Esophagus muscularis mucosa (tissue), 4 donors: ENCODE measurements at regions not wholly inside any gene's neighbourhood (a gene's known extent, or its start where the extent isn't known, plus 50 kb on each side); places are given as distances from the start of the nearest gene placed in this dataset.

ENCODE experiments used
- DNase-seq: peaks from one replicate; pipeline ENCODE4 v3.0.0-alpha.2; 2017; ENCODE audit errors: extremely low spot score
- H3K27ac ChIP-seq, 4 donors: fragments of 200-600 bp; sonication (generic); replicated peaks in 1 of 4; 1 replicate in 3 of 4; 2 replicates in 1 of 4; pipeline ENCODE4 v1.5.1; 2016 to 2019; ENCODE audit warnings: mild to moderate bottlenecking in 1 of 4
- H3K27me3 ChIP-seq, 4 donors: fragments of 200-600 bp; sonication (generic); one replicate each; pipeline versions ENCODE4 v1.5.1 to v1.6.0; 2016 to 2019
- H3K36me3 ChIP-seq, 4 donors: fragments of 200-600 bp; sonication (generic); one replicate each; pipeline ENCODE4 v1.5.1; 2016 to 2019
- H3K4me1 ChIP-seq, 4 donors: fragments of 200-600 bp; sonication (generic); one replicate each; pipeline ENCODE4 v1.5.1; 2016 to 2019
- H3K4me3 ChIP-seq, 4 donors: fragments of 200-600 bp; sonication (generic); 1 replicate in 2 of 4; 2 replicates in 2 of 4; pipeline ENCODE4 v1.5.1; 2016 to 2019; ENCODE audit warnings: mild to moderate bottlenecking in 4 of 4, moderate library complexity in 1 of 4
- H3K9me3 ChIP-seq, 4 donors: fragments of 200-600 bp; sonication (generic); 1 replicate in 3 of 4; 2 replicates in 1 of 4; pipeline ENCODE4 v1.5.1; 2016 to 2019
- EP300 ChIP-seq: sonication (generic); formaldehyde crosslinking; IDR thresholded peaks from one replicate; pipeline ENCODE4 v1.6.1; 2017; ENCODE audit warnings: antibody characterized with exemption
- POLR2A ChIP-seq: fragments of 450-650 bp; IDR thresholded peaks from one replicate; pipeline ENCODE4 v1.6.1; 2017; ENCODE audit warnings: antibody characterized with exemption, moderate library complexity, mild to moderate bottlenecking, low read depth
- POLR2AphosphoS5 ChIP-seq, 2 donors: sonication (generic); formaldehyde crosslinking; IDR thresholded peaks; one replicate each; pipeline ENCODE4 v1.6.1; 2017; ENCODE audit warnings: antibody characterized with exemption in 2 of 2
- WGBS: methylation state at CpG from one replicate; pipeline ENCODE4 v1.1.5; 2018; 5-methylcytosine and 5-hydroxymethylcytosine counted together
- intact Hi-C: fragments of 100-400 bp; cut with DNase I; formaldehyde crosslinking; loops from one replicate; pipeline ENCODE4 v1.15.1; 2023
- TF ChIP-seq, protein P1 (sequence below), 3 experiments: fragments of 200-600 bp in 2 of 3; fragments of 450-650 bp in 1 of 3; sonication (generic) in 2 of 3; IDR thresholded peaks; one replicate each; pipeline ENCODE4 v1.5.1; 2017 to 2019; ENCODE audit warnings: antibody characterized with exemption in 3 of 3, mild to moderate bottlenecking in 2 of 3, moderate library complexity in 1 of 3

DNA sequence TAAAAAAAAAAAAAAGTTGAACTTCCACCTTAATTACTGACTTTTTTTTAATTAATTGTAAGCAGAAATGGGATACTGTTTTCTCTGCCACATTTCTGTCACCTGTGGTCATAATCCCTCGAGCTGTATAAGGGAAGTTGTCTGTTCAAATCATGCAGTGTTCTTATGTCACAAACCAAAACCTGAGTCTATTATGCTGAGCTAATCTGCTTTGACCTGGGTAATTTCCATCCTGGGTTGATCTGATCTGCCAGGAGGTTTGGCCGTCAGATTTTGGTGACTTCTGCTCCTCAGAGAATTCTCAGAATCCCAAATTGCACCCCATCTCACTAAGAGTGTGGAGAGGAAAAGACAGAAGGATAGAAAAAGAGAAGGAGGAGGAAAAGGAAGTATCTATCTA lies 683.1 kb downstream of the KCTD8 start:
- no peak overlapping the region for H3K4me3 ChIP-seq
- no peak for DNase-seq
- no peaks in the 10 kb centered on the region for H3K4me1 ChIP-seq
- H3K27me3 ChIP-seq, result no peaks in the 10 kb centered on the region
- WGBS, result 86% methylated on average over 2 of the region's 2 CpGs
- H3K36me3 ChIP-seq, result no peaks in the 10 kb centered on the region
- no peak overlapping the region for H3K27ac ChIP-seq
- no peaks in the 10 kb centered on the region for H3K9me3 ChIP-seq
- no peak for TF ChIP-seq POLR2A
- TF ChIP-seq EP300, result no peak
- TF ChIP-seq, protein P1, sequence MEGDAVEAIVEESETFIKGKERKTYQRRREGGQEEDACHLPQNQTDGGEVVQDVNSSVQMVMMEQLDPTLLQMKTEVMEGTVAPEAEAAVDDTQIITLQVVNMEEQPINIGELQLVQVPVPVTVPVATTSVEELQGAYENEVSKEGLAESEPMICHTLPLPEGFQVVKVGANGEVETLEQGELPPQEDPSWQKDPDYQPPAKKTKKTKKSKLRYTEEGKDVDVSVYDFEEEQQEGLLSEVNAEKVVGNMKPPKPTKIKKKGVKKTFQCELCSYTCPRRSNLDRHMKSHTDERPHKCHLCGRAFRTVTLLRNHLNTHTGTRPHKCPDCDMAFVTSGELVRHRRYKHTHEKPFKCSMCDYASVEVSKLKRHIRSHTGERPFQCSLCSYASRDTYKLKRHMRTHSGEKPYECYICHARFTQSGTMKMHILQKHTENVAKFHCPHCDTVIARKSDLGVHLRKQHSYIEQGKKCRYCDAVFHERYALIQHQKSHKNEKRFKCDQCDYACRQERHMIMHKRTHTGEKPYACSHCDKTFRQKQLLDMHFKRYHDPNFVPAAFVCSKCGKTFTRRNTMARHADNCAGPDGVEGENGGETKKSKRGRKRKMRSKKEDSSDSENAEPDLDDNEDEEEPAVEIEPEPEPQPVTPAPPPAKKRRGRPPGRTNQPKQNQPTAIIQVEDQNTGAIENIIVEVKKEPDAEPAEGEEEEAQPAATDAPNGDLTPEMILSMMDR (IDR thresholded peaks at IDR 0.05), result no peak
- TF ChIP-seq POLR2AphosphoS5 (IDR thresholded peaks at IDR 0.05), result no peak
- intact Hi-C loops, result no loop called here

DNA sequence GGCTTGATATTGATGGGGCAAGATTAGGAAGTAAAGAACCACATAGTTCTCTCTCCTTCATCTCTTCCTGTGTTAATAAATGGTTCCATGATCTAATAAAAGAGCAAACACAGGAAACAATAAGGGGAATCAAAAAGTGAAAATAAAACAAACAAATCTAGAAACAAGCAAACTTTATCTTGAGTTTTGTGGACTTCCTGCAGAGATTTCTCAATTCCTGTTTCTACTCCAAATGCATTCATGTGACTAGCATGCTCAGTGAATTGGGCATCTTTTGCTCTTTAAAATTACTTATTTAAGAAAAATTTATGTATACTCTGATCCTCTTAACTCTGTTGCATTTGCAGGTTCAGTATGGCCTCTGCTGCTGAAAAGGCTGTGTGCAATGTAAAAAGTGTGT lies 682.0 kb downstream of the KCTD8 start:
- no peaks in the 10 kb centered on the region for H3K36me3 ChIP-seq
- no peak overlapping the region for H3K4me3 ChIP-seq
- intact Hi-C loops, result no loop called here
- H3K4me1 ChIP-seq, result no peaks in the 10 kb centered on the region
- H3K9me3 ChIP-seq, result no peaks in the 10 kb centered on the region
- no peak for DNase-seq
- H3K27ac ChIP-seq, result no peak overlapping the region
- no peaks in the 10 kb centered on the region for H3K27me3 ChIP-seq
- TF ChIP-seq POLR2A, result no peak
- TF ChIP-seq POLR2AphosphoS5 (IDR thresholded peaks at IDR 0.05), result no peak
- TF ChIP-seq, protein P1 (IDR thresholded peaks at IDR 0.05), result no peak
- no peak for TF ChIP-seq EP300

DNA sequence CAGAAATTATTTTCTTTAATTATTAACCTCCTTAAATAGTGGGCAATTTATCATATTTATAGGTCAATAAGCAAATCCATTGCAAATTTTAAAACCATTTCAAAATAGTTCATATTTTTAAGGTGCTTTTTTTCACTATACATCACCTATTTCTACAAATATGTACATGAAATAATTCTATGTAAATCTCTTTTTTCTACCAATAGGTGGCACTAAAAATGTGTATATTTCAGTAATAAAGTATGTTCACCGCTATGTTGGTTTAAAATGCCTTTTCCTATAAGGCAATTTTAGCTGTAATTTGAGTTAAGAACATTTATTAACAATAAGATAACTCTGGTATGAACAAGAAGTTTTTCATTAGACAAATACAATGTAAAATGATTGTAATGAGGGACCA lies 672.2 kb downstream of the KCTD8 start:
- TF ChIP-seq, protein P1 (IDR thresholded peaks at IDR 0.05), result peak in 1 of 3 experiments; percentile 3
- TF ChIP-seq POLR2A, result no peak
- DNase-seq, result no peak
- Histone ChIP-seq H3K4me3 (no peak overlapping the region), H3K27me3 (no peaks in the 10 kb centered on the region), H3K36me3 (no peaks in the 10 kb centered on the region), H3K9me3 (no peaks in the 10 kb centered on the region), H3K27ac (no peak overlapping the region), H3K4me1 (no peaks in the 10 kb centered on the region)
- intact Hi-C loops, result no loop called here
- 59% methylated on average over 1 of the region's 1 CpG for WGBS

DNA sequence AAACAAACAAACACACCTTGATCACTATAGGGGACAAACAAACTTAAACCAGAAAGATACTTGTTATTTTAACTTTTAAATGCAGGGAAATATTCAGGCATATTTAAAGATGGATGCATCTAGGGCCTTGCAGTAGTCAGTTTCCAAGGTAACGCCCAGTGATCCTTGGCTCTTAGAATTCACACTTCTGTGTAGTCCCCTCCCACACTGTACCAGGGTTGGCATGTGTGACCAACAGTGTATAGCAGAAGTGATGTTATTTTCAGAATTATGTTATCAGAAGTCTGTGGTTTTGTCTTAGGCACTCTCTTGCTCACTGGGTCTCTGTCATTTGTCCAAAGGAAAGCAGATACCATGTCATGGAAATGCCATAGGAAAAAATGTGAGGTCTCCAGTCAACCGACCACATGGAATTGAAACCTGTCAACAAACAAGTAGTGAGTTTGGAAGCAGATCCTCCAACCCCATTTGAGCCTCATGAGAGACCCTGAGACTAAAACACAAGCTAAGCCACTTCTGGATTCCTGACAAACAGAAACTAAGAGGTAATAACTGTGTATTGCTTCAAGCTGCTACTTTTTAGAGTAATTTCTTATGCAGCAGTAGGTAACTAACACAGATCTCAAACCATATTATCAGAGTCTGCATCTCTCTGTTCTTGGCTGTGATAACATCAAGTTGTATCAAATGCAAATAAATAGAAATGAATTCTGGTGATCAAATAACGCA lies 670.3 kb downstream of the KCTD8 start:
- no peak for DNase-seq
- Histone ChIP-seq H3K36me3 (no peaks in the 10 kb centered on the region), H3K4me1 (no peaks in the 10 kb centered on the region), H3K4me3 (no peak overlapping the region), H3K9me3 (no peaks in the 10 kb centered on the region), H3K27me3 (no peaks in the 10 kb centered on the region), H3K27ac (no peak overlapping the region)
- 80% methylated on average over 3 of the region's 3 CpGs for WGBS
- TF ChIP-seq, protein P1 (IDR thresholded peaks at IDR 0.05), result no peak
- TF ChIP-seq POLR2A (no peak), EP300 (no peak), POLR2AphosphoS5 (IDR thresholded peaks at IDR 0.05) (no peak)
- intact Hi-C loops, result no loop called here

DNA sequence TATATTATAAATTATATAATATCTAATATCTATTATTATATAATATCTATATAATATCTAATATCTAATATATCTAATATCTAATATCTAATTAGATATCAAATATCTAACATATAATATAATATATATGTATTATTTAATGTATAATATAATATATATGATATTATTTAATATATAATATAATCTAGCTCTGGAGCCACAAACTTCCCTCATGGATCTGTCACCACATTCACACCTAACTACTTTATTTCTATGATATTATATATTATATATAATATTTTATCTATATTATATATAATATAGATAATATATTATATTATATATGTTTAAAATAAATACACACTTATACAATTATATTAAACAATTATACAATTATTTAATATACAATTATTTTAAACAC lies 667.5 kb downstream of the KCTD8 start:
- Histone ChIP-seq H3K9me3 (no peaks in the 10 kb centered on the region), H3K4me1 (no peaks in the 10 kb centered on the region), H3K27me3 (no peaks in the 10 kb centered on the region), H3K36me3 (no peaks in the 10 kb centered on the region), H3K27ac (no peak overlapping the region), H3K4me3 (no peak overlapping the region)
- TF ChIP-seq, protein P1 (IDR thresholded peaks at IDR 0.05), result no peak
- TF ChIP-seq POLR2A (no peak), POLR2AphosphoS5 (IDR thresholded peaks at IDR 0.05) (no peak), EP300 (no peak)
- intact Hi-C loops, result no loop called here
- DNase-seq, result no peak
